HL-60 (cell line): ENCODE measurements at regions not wholly inside any gene's neighbourhood (a gene's known extent, or its start where the extent isn't known, plus 50 kb on each side); places are given as distances from the start of the nearest gene placed in this dataset.

Experiments used
- DNase-seq, 2 experiments: peaks; one replicate each; pipeline ENCODE4 v3.0.0-alpha.2; 2010 to 2020; ENCODE audit warnings: low read depth in 1 of 2, low spot score in 1 of 2
- H3K27ac ChIP-seq: fragments of 250-450 bp; sonication (Bioruptor Pico); replicated peaks from 2 replicates; pipeline ENCODE4 v1.5.1; 2020; ENCODE audit warnings: mild to moderate bottlenecking, moderate library complexity
- H3K27me3 ChIP-seq: fragments of 250-450 bp; sonication (Bioruptor Pico); 2 replicates; pipeline ENCODE4 v1.5.1; 2021; ENCODE audit warnings: mild to moderate bottlenecking, moderate library complexity; ENCODE audit not compliant: insufficient read depth, poor library complexity, severe bottlenecking
- H3K4me3 ChIP-seq: replicated peaks from 2 replicates; pipeline ENCODE4 v1.5.1; 2011; ENCODE audit warnings: mild to moderate bottlenecking, control low read depth, low read length; ENCODE audit not compliant: insufficient read depth
- CTCF ChIP-seq: IDR thresholded peaks from one replicate; pipeline ENCODE4 v1.5.1; 2011; ENCODE audit warnings: low read length, control low read depth, inconsistent platforms; ENCODE audit not compliant: insufficient read depth
- GABPA ChIP-seq: IDR thresholded peaks from 2 replicates; pipeline ENCODE4 v1.6.1; 2012; ENCODE audit warnings: low read depth
- POLR2AphosphoS5 ChIP-seq: IDR thresholded peaks from 2 replicates; pipeline ENCODE4 v1.6.1; 2012; ENCODE audit warnings: low read depth
- REST ChIP-seq: IDR thresholded peaks from 2 replicates; pipeline ENCODE4 v1.6.1; 2012; ENCODE audit warnings: low read depth; ENCODE audit not compliant: insufficient replicate concordance
- SPI1 ChIP-seq: IDR thresholded peaks from 2 replicates; pipeline ENCODE4 v1.6.1; 2012; ENCODE audit warnings: low read depth, mild to moderate bottlenecking, borderline replicate concordance

- Histone ChIP-seq H3K27ac (no peak overlapping the region), H3K4me3 (no peak overlapping the region), H3K27me3 (no peaks in the 10 kb centered on the region)
- TF ChIP-seq POLR2AphosphoS5 (no peak), SPI1 (no peak), CTCF (no peak), REST (no peak), GABPA (no peak)
- DNase-seq: no peak
Measured at GRCh38 chr12:67920413-67920812, 68.8 kb upstream of the IFNG-AS1 start.

GRCh38 chr12:67921286-67921685 lies 68.0 kb upstream of the IFNG-AS1 start:
- TF ChIP-seq CTCF: no peak
- TF ChIP-seq POLR2AphosphoS5: no peak
- no peak for TF ChIP-seq GABPA
- no peak for TF ChIP-seq REST
- no peak for TF ChIP-seq SPI1
- H3K27ac ChIP-seq: no peak overlapping the region
- no peaks in the 10 kb centered on the region for H3K27me3 ChIP-seq
- DNase-seq: no peak
- H3K4me3 ChIP-seq: no peak overlapping the region

- no peak for TF ChIP-seq GABPA
- H3K27ac ChIP-seq: no peak overlapping the region
- DNase-seq: no peak
- no peaks in the 10 kb centered on the region for H3K27me3 ChIP-seq
- H3K4me3 ChIP-seq: no peak overlapping the region
Measured at GRCh38 chr12:67922245-67922644, 67.0 kb upstream of the IFNG-AS1 start.

GRCh38 chr12:67925077-67925476 lies 64.2 kb upstream of the IFNG-AS1 start:
- TF ChIP-seq GABPA: no peak
- TF ChIP-seq REST: no peak
- no peak for TF ChIP-seq POLR2AphosphoS5
- TF ChIP-seq SPI1: no peak
- TF ChIP-seq CTCF: no peak
- DNase-seq: no peak
- Histone ChIP-seq H3K27me3 (no peaks in the 10 kb centered on the region), H3K27ac (no peak overlapping the region), H3K4me3 (no peak overlapping the region)
